Bronchial epithelial cell (primary cell): ENCODE measurements at regions not wholly inside any gene's neighbourhood (a gene's known extent, or its start where the extent isn't known, plus 50 kb on each side); places are given as distances from the start of the nearest gene placed in this dataset.

Experiments used
- DNase-seq: peaks from one replicate; pipeline ENCODE4 v3.0.0-alpha.2; 2010; ENCODE audit warnings: low read depth
- FAIRE-seq: peaks from 2 replicates; lab custom pipeline; 2011; peaks lifted over from hg19 to GRCh38; lab: Jason Lieb, UNC
- H3K27me3 ChIP-seq: 2 replicates; pipeline ENCODE4 v1.5.1; 2011; ENCODE audit warnings: low read length; ENCODE audit not compliant: control insufficient read depth, insufficient read depth
- H3K36me3 ChIP-seq: 2 replicates; pipeline ENCODE4 v1.5.1; 2011; ENCODE audit warnings: low read length; ENCODE audit not compliant: control insufficient read depth, insufficient read depth
- H3K4me3 ChIP-seq: 2 replicates; pipeline ENCODE4 v1.5.1; 2011; ENCODE audit warnings: mild to moderate bottlenecking, low read depth, low read length, control low read depth
- CTCF ChIP-seq: IDR thresholded peaks from 2 replicates; pipeline ENCODE4 v1.5.1; 2011; ENCODE audit warnings: mild to moderate bottlenecking, moderate library complexity, low read length, control low read depth, inconsistent platforms; ENCODE audit not compliant: insufficient read depth, severe bottlenecking

GRCh38 chr14:98456231-98456630 is 815.8 kb downstream of the BCL11B start:
- DNase-seq = no peak
- H3K4me3 ChIP-seq = no peak overlapping the region
- FAIRE-seq = no peak
- H3K27me3 ChIP-seq = no peaks in the 10 kb centered on the region
- H3K36me3 ChIP-seq = no peaks in the 10 kb centered on the region
- TF ChIP-seq CTCF = no peak

- H3K36me3 ChIP-seq = no peaks in the 10 kb centered on the region
- H3K27me3 ChIP-seq = no peaks in the 10 kb centered on the region
- no peak overlapping the region for H3K4me3 ChIP-seq
- no peak for DNase-seq
- no peak for FAIRE-seq
- no peak for TF ChIP-seq CTCF
These were observed 813.3 kb downstream of the BCL11B start for GRCh38 chr14:98458702-98459101.

GRCh38 chr14:98462908-98463307 is 809.1 kb downstream of the BCL11B start:
- Histone ChIP-seq H3K27me3 (no peaks in the 10 kb centered on the region), H3K36me3 (no peaks in the 10 kb centered on the region), H3K4me3 (no peak overlapping the region)
- no peak for DNase-seq
- no peak for TF ChIP-seq CTCF
- FAIRE-seq = peak; percentile 81

GRCh38 chr14:98466807-98467206 is 805.2 kb downstream of the BCL11B start:
- no peak overlapping the region for H3K4me3 ChIP-seq
- H3K36me3 ChIP-seq = no peaks in the 10 kb centered on the region
- H3K27me3 ChIP-seq = no peaks in the 10 kb centered on the region
- FAIRE-seq = no peak
- DNase-seq = peak; percentile 75
- no peak for TF ChIP-seq CTCF

- Histone ChIP-seq H3K36me3 (no peaks in the 10 kb centered on the region), H3K4me3 (no peak overlapping the region), H3K27me3 (no peaks in the 10 kb centered on the region)
- DNase-seq (peak; percentile 36), FAIRE-seq (peak; percentile 72)
- TF ChIP-seq CTCF = no peak
These were observed 801.3 kb downstream of the BCL11B start for GRCh38 chr14:98470663-98471062.

- no peaks in the 10 kb centered on the region for H3K27me3 ChIP-seq
- DNase-seq (no peak), FAIRE-seq (peak; percentile 72)
- H3K36me3 ChIP-seq = no peaks in the 10 kb centered on the region
- no peak overlapping the region for H3K4me3 ChIP-seq
- no peak for TF ChIP-seq CTCF
These were observed 797.1 kb downstream of the BCL11B start for GRCh38 chr14:98474900-98475299.
